ENCODE measurements at regions not wholly inside any gene's neighbourhood (a gene's known extent, or its start where the extent isn't known, plus 50 kb on each side); places are given as distances from the start of the nearest gene placed in this dataset.
"Not testable (repeated sequence)": the region's sequence is repeated elsewhere in the genome, so short reads cannot be mapped to it uniquely, and the experiment has no call there.

DNA sequence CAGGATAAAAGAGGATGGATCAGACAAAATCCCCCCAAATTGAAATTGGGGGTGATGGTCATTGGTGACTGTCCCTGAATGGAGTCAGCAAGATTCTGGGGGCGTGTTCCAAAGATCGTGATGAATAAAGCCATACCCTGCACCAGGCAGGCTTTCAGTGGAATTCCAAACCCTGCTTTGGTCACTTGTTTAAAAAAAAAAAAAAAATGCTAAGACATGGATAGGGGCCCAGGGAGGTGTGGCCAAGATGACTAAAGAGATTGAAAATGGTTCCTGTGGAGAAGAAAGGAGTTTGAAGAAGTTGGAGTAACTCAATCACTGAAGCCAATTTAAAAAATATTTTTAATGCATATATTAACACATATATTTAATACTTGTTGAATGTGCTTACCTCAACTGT is 161.4 kb upstream of the KCNG1 start:
- ATAC-seq = no peak

GRCh38 chr20:51183451-51183850 is 160.5 kb upstream of the KCNG1 start:
- no peak for ATAC-seq

DNA sequence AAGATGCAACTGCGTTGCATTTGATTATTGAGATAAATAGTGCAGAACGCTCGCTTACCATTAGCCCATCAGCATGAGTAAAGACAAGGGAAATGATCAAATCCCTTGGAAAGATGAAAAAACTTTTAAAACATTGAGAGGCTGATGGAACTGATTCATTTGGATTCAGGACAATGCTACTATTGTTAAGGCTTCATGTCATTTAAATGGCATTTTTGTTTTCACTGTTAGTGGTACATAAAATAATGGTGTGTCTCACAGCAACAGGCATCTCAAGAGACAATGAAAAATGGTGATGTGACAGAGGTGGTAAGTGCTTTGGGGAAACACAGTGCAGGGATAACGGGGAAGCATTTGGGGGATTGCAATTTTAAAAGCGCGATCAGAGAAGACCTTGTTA is 159.7 kb upstream of the KCNG1 start:
- no peak for ATAC-seq

DNA sequence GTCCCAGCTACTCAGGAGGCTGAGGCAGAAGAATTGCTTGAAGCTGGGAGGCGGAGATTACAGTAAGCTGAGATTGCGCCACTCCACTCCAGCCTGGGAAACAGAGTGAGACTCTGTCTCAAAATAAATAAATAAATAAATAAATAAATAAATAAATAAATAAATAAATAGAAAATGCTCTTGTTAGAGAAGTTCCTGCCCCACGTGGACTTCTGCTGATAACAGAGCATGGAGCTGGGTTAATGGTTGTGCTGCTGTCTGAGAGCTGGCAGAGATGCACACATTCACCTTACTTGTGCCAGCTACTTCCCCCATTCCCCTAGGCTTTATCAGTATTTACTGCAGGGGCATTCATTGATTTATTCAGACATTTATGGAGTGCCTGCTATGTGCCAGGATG is 155.2 kb upstream of the KCNG1 start:
- ATAC-seq = no peak

- ATAC-seq = no peak
Measured at GRCh38 chr20:51176876-51177275, 154.0 kb upstream of the KCNG1 start.

- ATAC-seq = no peak
Measured at GRCh38 chr20:51176446-51176845, 153.5 kb upstream of the KCNG1 start.

DNA sequence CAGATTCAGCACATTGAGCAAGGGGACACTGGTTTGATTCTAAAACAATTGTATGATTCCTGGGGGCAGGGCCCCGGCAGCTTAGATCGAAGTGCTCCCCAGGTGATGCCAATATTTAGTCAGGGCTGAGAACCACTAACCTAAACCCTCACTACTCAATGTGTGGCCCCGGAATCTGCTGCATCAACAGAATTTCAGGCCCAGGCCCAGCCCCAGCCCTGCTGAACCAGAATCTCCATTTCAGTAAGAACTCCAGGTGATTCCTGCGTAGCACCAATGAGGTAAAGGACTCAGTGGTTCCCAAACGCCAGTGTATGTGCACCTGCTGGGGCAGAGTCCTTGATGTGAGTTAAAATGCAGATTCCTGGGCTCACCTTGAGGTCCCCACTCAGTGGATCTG is 152.8 kb upstream of the KCNG1 start:
- no peak for ATAC-seq

GRCh38 chr20:51175156-51175555 is 152.2 kb upstream of the KCNG1 start:
- ATAC-seq = no peak

DNA sequence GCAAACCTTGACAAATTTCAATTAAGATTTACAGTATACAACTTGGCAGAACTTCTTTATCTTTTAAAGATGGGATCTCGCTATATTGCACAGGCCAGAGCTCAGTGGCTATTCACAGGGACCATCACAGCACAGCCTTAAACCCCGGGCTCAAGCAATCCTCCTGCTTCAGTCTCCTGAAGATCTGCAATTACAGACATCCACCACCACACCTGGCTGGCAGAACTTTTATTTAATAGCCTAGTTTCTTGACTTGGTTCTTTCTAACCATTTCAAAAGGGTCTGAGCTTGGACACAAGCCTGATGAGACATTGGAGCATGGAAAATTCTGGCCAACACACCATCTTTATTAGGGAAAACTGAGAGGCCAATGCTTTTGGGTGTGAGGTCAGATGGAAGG is 151.6 kb upstream of the KCNG1 start:
- ATAC-seq = no peak

- no peak for ATAC-seq
Measured at GRCh38 chr20:51172558-51173428, 149.9 kb upstream of the KCNG1 start.

GRCh38 chr20:51171141-51171540 is 148.2 kb upstream of the KCNG1 start:
- no peak for ATAC-seq

DNA sequence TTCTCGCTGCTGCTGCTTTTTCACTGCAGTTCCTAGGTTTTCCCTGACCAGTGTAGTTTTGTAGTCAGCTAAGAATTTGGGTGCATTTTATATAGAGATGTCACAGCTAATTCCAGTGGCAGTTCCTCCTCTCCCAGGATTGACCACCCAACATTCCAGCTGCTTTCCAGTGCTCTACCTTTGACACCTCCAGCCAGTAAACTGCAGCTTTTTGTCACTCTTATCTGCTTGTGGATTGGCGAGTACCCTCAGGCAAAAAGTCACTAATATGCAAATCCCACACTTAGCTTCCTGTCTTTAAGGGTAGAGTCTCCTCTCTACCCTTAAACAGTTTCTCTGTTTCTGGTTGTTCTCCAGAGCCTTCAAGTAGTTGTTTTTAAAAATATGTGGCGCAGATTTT is 146.9 kb upstream of the KCNG1 start:
- no peak for ATAC-seq

DNA sequence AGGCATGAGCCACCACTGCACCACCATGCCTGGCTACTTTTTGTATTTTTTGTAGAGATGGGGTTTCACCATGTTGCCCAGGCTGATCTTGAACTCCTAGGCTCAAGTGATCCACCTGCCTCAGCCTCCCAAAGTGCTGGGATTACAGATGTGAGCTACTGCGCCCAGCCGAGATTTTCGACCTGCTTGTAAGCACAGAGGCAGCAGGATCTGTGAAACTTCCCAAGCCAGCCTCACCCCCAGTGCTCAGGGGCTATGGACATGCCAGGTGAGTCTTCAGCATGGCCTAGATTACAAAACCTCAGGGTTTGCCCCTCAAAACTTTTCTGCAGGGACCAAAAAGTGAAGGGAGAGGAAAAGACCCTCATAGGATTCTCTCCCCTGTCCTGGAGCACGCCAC is 145.0 kb upstream of the KCNG1 start:
- not testable (repeated sequence) for ATAC-seq

GRCh38 chr20:51166489-51166888 is 143.6 kb upstream of the KCNG1 start:
- ATAC-seq = no peak

DNA sequence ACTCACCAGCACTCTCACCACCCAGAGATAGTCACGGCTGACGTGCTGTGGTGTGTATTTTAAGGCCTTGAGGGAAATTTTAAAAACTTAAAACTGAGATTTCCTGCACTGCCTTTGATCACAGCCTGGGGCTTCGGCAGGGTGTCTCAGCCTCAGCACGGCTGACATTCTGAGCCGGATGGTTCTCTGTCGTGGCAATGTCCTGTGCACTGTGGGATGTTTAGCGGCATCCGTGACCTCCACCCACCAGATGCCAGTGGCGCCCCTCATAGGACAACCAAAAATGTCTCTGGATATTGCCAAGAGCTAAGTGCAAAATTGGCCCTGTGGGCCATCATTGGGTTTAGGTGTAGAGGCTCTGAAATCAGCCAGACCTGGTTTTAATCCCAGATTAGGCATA is 142.2 kb upstream of the KCNG1 start:
- ATAC-seq = no peak

GRCh38 chr20:51164731-51165130 is 141.8 kb upstream of the KCNG1 start:
- no peak for ATAC-seq

DNA sequence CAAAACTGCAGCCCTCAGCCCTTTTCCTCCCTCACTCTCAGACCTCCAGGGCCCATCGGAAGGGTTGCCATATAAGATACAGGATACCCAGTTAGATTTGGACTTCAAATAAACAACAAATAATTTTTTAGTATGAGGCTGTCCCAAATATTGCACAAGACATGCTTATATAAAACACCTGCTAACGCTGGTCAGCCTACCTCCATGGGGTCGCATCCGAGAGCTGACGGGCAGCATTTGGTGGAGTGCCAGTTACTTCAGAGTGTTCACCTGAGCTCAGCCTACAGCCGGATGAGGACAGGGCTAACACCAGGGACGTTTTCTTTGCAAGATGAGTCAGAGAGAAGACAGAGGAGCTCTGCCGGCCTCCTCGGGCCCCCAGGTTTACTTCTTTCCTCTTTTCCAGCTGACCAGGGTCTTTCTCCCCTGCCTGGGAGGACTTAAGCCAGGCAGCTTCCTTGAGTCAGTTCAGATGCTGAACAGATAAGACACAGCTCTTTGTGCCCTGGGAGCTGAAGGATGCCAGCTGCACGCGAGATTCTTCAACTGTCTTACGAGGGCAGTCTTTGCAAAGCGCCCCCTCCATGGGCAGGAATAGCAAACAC is 141.2 kb upstream of the KCNG1 start:
- no peak for ATAC-seq

- ATAC-seq = no peak
Measured at GRCh38 chr20:51162015-51162414, 139.1 kb upstream of the KCNG1 start.

- no peak for ATAC-seq
Measured at GRCh38 chr20:51160821-51161220, 137.9 kb upstream of the KCNG1 start.

GRCh38 chr20:51159981-51160380 is 137.1 kb upstream of the KCNG1 start:
- no peak for ATAC-seq

GRCh38 chr20:51159303-51159702 is 136.4 kb upstream of the KCNG1 start:
- no peak for ATAC-seq

DNA sequence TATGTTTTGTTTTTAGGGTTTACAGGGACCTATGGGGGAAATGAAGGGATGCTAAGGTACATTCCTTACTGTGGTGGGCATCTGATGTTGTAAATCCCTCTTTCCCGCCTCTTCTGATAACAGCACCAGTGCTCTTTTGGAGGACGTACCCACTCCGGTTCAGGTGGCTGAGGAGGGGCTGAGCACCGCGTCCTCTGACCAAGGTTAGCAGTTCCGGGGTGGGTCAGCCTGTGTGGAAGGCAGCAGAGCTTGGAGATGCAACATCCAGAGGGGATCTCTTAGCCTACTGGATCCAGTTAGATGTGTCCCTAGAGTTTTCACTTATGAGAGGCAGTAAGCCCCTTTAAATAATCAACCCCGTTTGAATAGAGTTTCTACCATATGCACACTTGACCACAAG is 135.3 kb upstream of the KCNG1 start:
- no peak for ATAC-seq

- no peak for ATAC-seq
Measured at GRCh38 chr20:51156041-51156982, 133.4 kb upstream of the KCNG1 start.

Data from activated CD4-positive, CD25-positive, alpha-beta regulatory T cell treated with anti-CD3 and anti-CD28 coated beads, Interleukin-2, amount 50 U/mL, for 24 hours (primary cell).